Daoy (cell line): ENCODE measurements at regions not wholly inside any gene's neighbourhood (a gene's known extent, or its start where the extent isn't known, plus 50 kb on each side); places are given as distances from the start of the nearest gene placed in this dataset.
"Not testable (repeated sequence)": the region's sequence is repeated elsewhere in the genome, so short reads cannot be mapped to it uniquely, and the experiment has no call there.

ENCODE experiments used
- DNase-seq: peaks from one replicate; pipeline ENCODE4 v3.0.0-alpha.2; 2015; ENCODE audit warnings: low read depth

GRCh38 chr1:222416001-222416791, 131.7 kb downstream of the HHIPL2 start:
- peak; percentile 57 for DNase-seq

- DNase-seq: no peak
Observed at GRCh38 chr1:222415441-222415840, 132.5 kb downstream of the HHIPL2 start.

- DNase-seq: no peak
Observed at GRCh38 chr1:222413991-222414549, 133.8 kb downstream of the HHIPL2 start.

GRCh38 chr1:222413436-222413835, 134.5 kb downstream of the HHIPL2 start:
- no peak for DNase-seq

- DNase-seq: no peak
Observed at GRCh38 chr1:222404710-222405109, 143.2 kb downstream of the HHIPL2 start.

- DNase-seq: no peak
Observed at GRCh38 chr1:222399197-222399596, 148.7 kb downstream of the HHIPL2 start.

GRCh38 chr1:222394224-222394623, 153.7 kb downstream of the HHIPL2 start:
- no peak for DNase-seq

- DNase-seq: peak; percentile 33
Observed at GRCh38 chr1:222392556-222392955, 155.3 kb downstream of the HHIPL2 start.

GRCh38 chr1:222390181-222390580, 157.7 kb downstream of the HHIPL2 start:
- DNase-seq: peak; percentile 52

- DNase-seq: peak; percentile 70
Observed at GRCh38 chr1:222387007-222387814, 160.7 kb downstream of the HHIPL2 start.

- DNase-seq: no peak
Observed at GRCh38 chr1:222385955-222386354, 161.9 kb downstream of the HHIPL2 start.

GRCh38 chr1:222385262-222385661, 162.6 kb downstream of the HHIPL2 start:
- no peak for DNase-seq

- DNase-seq: no peak
Observed at GRCh38 chr1:222384531-222384930, 163.4 kb downstream of the HHIPL2 start.

- DNase-seq: peak; percentile 54
Observed at GRCh38 chr1:222382171-222382570, 165.7 kb downstream of the HHIPL2 start.

GRCh38 chr1:222377428-222378088, 170.3 kb downstream of the HHIPL2 start:
- no peak for DNase-seq

- DNase-seq: not testable (repeated sequence)
Observed at GRCh38 chr1:222376791-222377190, 171.1 kb downstream of the HHIPL2 start.

GRCh38 chr1:222375701-222376100, 172.2 kb downstream of the HHIPL2 start:
- no peak for DNase-seq

- no peak for DNase-seq
Observed at GRCh38 chr1:222373831-222374602, 173.9 kb downstream of the HHIPL2 start.

GRCh38 chr1:222373216-222373615, 174.7 kb downstream of the HHIPL2 start:
- no peak for DNase-seq

- peak; percentile 24 for DNase-seq
Observed at GRCh38 chr1:222372221-222372620, 175.7 kb downstream of the HHIPL2 start.
